ENCODE measurements at regions not wholly inside any gene's neighbourhood (a gene's known extent, or its start where the extent isn't known, plus 50 kb on each side); places are given as distances from the start of the nearest gene placed in this dataset.

- BruUV-seq (replicated peaks): no TSS peak
Observed at GRCh38 chr14:84036840-84037239, 1493.1 kb upstream of the FLRT2 start.

DNA sequence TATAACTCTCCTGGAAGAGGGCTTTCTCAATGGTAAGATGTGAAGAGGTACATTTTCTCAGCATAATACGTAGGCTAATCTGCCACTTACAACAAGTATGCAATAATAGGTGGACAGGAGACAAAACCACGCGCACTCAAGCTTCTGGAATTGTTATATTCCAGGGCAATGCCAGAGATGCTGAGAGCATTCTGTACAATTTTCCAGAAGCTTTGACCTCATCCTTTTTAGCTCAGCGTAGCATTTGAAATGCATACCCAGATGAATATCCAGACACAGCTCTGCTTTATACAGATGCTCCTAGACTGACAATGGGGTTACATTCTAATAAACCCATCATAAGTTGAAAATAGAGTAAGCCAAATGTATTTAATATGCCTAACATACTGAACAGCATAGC is 1492.4 kb upstream of the FLRT2 start:
- intact Hi-C loops (cut with micrococcal nuclease; ENCODE audit: unreplicated experiment): no loop called here
- in situ Hi-C loops (cut with HindIII; ENCODE audit: low pct_unique_long_range_greater_than_20kb, low sequenced_read_pairs): no loop called here
- ChIA-PET CTCF (no interaction called here), POLR2A (no interaction called here)
- TF ChIP-seq POLR2AphosphoS5 (IDR thresholded peaks at IDR 0.05; ENCODE audit: low read depth, low read length): no peak
- no peak for TF ChIP-seq TCF7L2 (IDR thresholded peaks at IDR 0.05; ENCODE audit: low read depth, low read length)
- no peak for TF ChIP-seq CTCF (IDR thresholded peaks at IDR 0.05)
- TF ChIP-seq SIN3A (IDR thresholded peaks at IDR 0.05; ENCODE audit: borderline replicate concordance, insufficient read depth, low read depth, low read length): no peak
- TF ChIP-seq, protein P1, sequence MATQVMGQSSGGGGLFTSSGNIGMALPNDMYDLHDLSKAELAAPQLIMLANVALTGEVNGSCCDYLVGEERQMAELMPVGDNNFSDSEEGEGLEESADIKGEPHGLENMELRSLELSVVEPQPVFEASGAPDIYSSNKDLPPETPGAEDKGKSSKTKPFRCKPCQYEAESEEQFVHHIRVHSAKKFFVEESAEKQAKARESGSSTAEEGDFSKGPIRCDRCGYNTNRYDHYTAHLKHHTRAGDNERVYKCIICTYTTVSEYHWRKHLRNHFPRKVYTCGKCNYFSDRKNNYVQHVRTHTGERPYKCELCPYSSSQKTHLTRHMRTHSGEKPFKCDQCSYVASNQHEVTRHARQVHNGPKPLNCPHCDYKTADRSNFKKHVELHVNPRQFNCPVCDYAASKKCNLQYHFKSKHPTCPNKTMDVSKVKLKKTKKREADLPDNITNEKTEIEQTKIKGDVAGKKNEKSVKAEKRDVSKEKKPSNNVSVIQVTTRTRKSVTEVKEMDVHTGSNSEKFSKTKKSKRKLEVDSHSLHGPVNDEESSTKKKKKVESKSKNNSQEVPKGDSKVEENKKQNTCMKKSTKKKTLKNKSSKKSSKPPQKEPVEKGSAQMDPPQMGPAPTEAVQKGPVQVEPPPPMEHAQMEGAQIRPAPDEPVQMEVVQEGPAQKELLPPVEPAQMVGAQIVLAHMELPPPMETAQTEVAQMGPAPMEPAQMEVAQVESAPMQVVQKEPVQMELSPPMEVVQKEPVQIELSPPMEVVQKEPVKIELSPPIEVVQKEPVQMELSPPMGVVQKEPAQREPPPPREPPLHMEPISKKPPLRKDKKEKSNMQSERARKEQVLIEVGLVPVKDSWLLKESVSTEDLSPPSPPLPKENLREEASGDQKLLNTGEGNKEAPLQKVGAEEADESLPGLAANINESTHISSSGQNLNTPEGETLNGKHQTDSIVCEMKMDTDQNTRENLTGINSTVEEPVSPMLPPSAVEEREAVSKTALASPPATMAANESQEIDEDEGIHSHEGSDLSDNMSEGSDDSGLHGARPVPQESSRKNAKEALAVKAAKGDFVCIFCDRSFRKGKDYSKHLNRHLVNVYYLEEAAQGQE (IDR thresholded peaks at IDR 0.05; ENCODE audit: insufficient read depth in 1 of 2, low read depth in 2 of 2, low read length in 1 of 2): no peak
- H3K27ac ChIP-seq (ENCODE audit: low read length): no peak overlapping the region
- no peaks in the 10 kb centered on the region for H3K36me3 ChIP-seq (ENCODE audit: control insufficient read depth, insufficient read depth, low read length)
- H3K4me1 ChIP-seq (ENCODE audit: control insufficient read depth, insufficient read depth, low read length): no peaks in the 10 kb centered on the region
- H3K4me3 ChIP-seq (ENCODE audit: low read depth in 2 of 2, low read length in 2 of 2): no peak overlapping the region
- ATAC-seq (no peak), DNase-seq (ENCODE audit: low read depth, low spot score) (no peak)
- BruUV-seq (replicated peaks): no TSS peak
- no peaks in the 10 kb centered on the region for H3K9me3 ChIP-seq (ENCODE audit: control insufficient read depth, insufficient read depth, low read depth, low read length)
- no peaks in the 10 kb centered on the region for H3K27me3 ChIP-seq (ENCODE audit: control insufficient read depth, insufficient read depth, low read length)

More at GRCh38 chr14:84036840-84037239, 1493.1 kb upstream of the FLRT2 start:
- H3K27ac ChIP-seq (ENCODE audit: low read length): no peak overlapping the region
- H3K4me1 ChIP-seq (ENCODE audit: control insufficient read depth, insufficient read depth, low read length): no peaks in the 10 kb centered on the region
- H3K4me3 ChIP-seq (ENCODE audit: low read depth in 2 of 2, low read length in 2 of 2): no peak overlapping the region
- no peaks in the 10 kb centered on the region for H3K36me3 ChIP-seq (ENCODE audit: control insufficient read depth, insufficient read depth, low read length)
- DNase-seq (ENCODE audit: low read depth, low spot score): no peak
- no peak for ATAC-seq
- in situ Hi-C loops (cut with HindIII; ENCODE audit: low pct_unique_long_range_greater_than_20kb, low sequenced_read_pairs) (no loop called here), intact Hi-C loops (cut with micrococcal nuclease; ENCODE audit: unreplicated experiment) (no loop called here)
- no peaks in the 10 kb centered on the region for H3K9me3 ChIP-seq (ENCODE audit: control insufficient read depth, insufficient read depth, low read depth, low read length)
- H3K27me3 ChIP-seq (ENCODE audit: control insufficient read depth, insufficient read depth, low read length): no peaks in the 10 kb centered on the region
- TF ChIP-seq CTCF (IDR thresholded peaks at IDR 0.05) (no peak), SIN3A (IDR thresholded peaks at IDR 0.05; ENCODE audit: borderline replicate concordance, insufficient read depth, low read depth, low read length) (no peak), TCF7L2 (IDR thresholded peaks at IDR 0.05; ENCODE audit: low read depth, low read length) (no peak), POLR2AphosphoS5 (IDR thresholded peaks at IDR 0.05; ENCODE audit: low read depth, low read length) (no peak)
- TF ChIP-seq, protein P1 (IDR thresholded peaks at IDR 0.05; ENCODE audit: insufficient read depth in 1 of 2, low read depth in 2 of 2, low read length in 1 of 2): no peak
- ChIA-PET POLR2A (no interaction called here), CTCF (no interaction called here)
